ENCODE measurements at regions not wholly inside any gene's neighbourhood (a gene's known extent, or its start where the extent isn't known, plus 50 kb on each side); places are given as distances from the start of the nearest gene placed in this dataset.
A peak's percentile ranks its signal among the peaks of the same experiment; 100 is the strongest.
"Not testable (repeated sequence)": the region's sequence is repeated elsewhere in the genome, so short reads cannot be mapped to it uniquely, and the experiment has no call there.

DNA sequence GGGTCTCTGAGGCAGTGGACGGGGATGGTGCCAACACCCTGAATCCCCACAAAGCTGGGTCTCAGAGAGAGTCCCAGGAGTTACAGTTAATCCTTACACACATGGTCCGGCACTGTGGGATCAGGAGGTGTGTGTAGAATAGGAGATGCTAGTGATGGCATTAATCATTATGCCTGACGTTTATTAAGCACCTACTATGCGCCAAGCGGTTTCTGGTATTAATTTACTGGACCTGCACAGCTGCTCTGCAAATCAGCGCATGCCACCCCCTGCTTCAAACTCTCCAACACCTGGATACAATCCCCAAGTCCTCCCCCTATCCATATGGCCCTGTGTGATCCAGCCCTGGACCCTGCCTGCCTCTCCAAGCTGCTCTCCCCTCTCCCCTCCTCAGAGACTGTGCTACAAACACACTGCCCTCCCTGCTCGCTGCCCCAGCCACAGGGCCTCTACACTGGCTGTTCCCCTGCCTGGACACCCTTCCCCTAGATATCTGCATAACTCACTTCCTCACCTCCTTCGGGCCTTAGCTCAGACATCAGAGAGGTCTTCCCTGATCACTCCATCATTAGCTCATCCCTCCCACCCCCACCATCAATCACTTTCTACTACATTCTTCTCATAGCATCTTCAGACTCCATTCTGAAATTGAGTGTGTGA lies 86.0 kb downstream of the RFLNA start:
- peak; percentile 52 for DNase-seq

GRCh38 chr12:124379938-124380754 lies 85.3 kb downstream of the RFLNA start:
- DNase-seq = peak; percentile 90

GRCh38 chr12:124379379-124379937 lies 84.6 kb downstream of the RFLNA start:
- no peak for DNase-seq

DNA sequence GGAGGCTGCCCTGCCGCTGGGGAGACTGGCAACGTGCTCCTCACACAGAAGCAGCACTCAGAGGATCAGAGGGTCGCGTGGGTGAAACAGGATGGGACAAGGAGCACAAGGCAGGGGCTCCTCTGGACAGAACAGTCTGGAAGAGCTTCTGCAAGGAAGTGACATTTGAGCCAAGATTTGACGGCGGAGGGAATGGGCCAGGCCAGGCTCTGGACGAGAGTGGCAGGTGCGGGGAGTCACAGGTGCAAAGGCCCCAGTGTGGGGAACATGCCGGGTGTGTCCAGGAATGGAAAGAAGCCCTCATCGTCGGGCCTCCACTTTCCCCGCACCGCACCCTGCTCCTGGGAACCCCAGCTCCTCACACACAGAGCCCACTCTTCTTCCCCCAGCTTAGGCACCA lies 84.0 kb downstream of the RFLNA start:
- DNase-seq = no peak

GRCh38 chr12:124377981-124378509 lies 83.2 kb downstream of the RFLNA start:
- no peak for DNase-seq

GRCh38 chr12:124376435-124376834 lies 81.5 kb downstream of the RFLNA start:
- no peak for DNase-seq

- no peak for DNase-seq
Measured at GRCh38 chr12:124375789-124376175, 80.9 kb downstream of the RFLNA start.

GRCh38 chr12:124375141-124375788 lies 80.4 kb downstream of the RFLNA start:
- no peak for DNase-seq

GRCh38 chr12:124374567-124374966 lies 79.7 kb downstream of the RFLNA start:
- DNase-seq = no peak

- no peak for DNase-seq
Measured at GRCh38 chr12:124374147-124374546, 79.3 kb downstream of the RFLNA start.

DNA sequence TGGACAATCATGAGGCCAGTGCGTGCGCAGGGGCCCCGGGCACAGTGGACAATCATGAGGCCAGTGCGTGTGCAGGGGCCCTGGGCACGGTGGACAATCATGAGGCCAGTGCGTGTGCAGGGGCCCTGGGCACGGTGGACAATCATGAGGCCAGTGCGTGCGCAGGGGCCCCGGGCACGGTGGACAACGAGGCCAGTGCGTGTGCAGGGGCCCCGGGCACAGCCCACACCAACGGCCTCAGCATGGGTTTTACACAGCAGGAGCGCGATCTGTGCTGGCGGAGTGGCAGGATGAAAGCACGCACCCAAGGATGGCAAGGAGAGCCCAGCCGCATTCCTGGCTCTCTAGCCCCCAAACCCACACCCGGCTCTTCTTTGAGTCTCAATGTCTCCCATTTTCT lies 78.8 kb downstream of the RFLNA start:
- DNase-seq = not testable (repeated sequence)

DNA sequence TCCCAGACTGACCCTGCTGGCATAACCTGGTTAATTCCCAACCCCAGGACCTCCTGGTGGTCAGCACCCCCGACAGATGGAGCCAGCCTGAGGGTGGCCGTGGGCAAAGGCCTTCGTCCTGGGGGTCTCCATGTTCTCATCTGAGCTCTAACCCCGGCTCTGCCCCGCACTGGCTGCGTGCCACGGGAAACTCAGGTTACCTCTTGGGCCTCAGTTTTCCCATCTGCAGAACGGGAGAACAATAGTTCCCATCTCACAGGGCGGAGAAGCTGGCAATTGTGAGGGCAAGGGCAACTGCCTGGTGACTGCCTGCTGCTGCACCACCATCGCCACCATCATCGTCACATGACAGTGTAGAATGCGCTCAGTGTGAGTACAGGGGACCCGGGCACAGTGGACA lies 77.9 kb downstream of the RFLNA start:
- no peak for DNase-seq

DNA sequence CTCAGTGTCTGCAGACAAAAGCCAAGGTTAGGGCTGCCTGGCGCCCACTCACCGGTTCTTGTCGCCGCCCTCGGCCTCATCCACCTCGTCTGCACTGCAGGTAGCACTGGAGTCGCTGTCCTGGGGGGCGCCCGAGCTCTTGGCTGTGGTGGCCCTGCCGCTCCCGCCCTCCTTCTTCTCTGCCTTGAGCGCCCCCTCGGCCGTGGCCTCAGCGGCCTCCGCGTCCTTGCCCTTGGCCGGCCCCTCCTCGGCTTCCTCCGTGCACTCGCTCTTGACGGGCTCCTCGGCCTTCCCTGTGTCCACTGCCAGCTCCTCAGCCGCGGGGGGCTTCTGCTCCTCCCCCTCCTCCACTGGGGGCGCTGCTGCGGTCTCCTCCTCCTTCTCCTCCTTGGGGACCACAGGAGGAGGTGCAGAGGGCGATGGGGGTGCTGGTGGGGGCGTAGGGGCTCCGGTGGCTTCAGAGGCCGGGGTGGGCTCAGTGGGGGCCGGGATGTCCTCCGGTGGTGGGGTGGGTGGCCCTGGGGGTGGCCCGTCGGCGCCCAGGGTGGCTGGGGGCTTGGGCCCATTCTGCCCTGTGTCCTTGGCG lies 77.2 kb downstream of the RFLNA start:
- DNase-seq = no peak

GRCh38 chr12:124371366-124371765 lies 76.5 kb downstream of the RFLNA start:
- no peak for DNase-seq

GRCh38 chr12:124370851-124371250 lies 76.0 kb downstream of the RFLNA start:
- DNase-seq = no peak

GRCh38 chr12:124370384-124370783 lies 75.5 kb downstream of the RFLNA start:
- DNase-seq = no peak

DNA sequence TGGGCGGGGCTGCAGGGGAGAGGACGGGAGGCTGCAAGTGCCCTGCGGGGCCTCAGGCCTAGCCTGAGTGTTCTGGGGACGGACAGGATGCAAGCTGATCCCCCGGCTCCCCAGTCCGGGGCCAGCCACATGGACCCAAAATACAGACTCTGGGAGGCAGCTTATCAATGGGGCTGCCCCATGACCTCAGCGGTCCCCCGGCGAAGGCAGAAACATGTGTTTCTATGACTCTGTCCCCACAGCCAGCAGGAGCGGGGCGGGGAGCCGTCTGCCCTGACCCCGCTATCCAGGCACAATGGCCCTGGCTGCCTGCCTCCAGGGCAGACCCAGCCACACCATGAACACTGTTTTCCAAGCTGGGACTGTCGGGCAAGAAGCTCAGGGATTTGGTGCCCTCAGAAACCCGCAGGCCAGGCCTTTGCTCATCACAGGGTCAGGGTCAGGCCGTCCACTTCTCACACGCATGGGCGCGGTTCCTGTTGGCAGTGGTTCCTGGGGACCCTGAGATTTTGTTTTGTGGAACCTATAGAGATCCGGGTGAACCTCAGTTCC lies 75.0 kb downstream of the RFLNA start:
- DNase-seq = no peak

GRCh38 chr12:124369055-124369826 lies 74.3 kb downstream of the RFLNA start:
- peak; percentile 65 for DNase-seq

DNA sequence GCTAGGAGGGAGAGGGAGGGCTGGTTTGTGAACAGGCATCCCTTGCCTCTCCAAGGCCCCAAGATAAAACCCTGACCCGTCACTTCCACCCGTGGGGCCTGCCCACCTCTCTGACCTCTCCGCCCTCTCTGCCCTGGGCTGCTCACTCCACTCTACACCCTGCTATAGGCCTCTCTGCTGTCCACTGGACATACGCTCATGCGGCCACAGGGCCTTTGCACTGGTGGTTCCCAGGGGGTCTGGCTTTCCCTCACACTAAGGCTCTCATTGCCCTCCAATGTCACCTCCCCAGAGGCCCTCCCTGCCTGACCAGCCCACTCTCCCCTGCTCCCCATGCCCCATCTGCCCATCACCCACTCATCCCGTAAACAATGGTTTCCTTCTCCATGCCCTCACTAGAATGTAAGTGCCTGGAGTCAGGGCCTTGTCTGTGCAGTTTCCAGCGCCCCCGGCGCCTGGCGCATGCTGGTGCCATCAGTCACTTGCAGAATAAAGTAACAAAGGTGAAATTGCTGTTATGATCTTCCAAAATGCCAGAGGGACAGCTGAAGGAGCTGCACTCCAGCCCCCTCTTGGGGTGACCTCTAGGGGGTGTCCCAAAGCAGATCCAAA lies 73.6 kb downstream of the RFLNA start:
- no peak for DNase-seq

- no peak for DNase-seq
Measured at GRCh38 chr12:124365726-124366430, 71.0 kb downstream of the RFLNA start.

Data from fibroblast of skin of abdomen (primary cell).